Small intestine (tissue), 7 donors: ENCODE measurements at regions not wholly inside any gene's neighbourhood (a gene's known extent, or its start where the extent isn't known, plus 50 kb on each side); places are given as distances from the start of the nearest gene placed in this dataset.

Source experiments
- DNase-seq, 2 donors: peaks; one replicate each; pipeline versions ENCODE4 v3.0.0 to v3.0.0-alpha.2; 2013
- FAIRE-seq: peaks from 2 replicates; lab custom pipeline; 2012; peaks lifted over from hg19 to GRCh38; lab: Jason Lieb, UNC
- H3K27ac ChIP-seq, 3 donors: one replicate each; pipeline ENCODE4 v1.5.1; 2013; ENCODE audit warnings: low read length in 2 of 3, mild to moderate bottlenecking in 2 of 3, control low read depth in 1 of 3, inconsistent platforms in 1 of 3, low read depth in 1 of 3, moderate library complexity in 1 of 3
- H3K27me3 ChIP-seq, 3 donors: one replicate each; pipeline ENCODE4 v1.6.1; 2013; ENCODE audit warnings: low read length in 3 of 3, inconsistent platforms in 1 of 3; ENCODE audit not compliant: control insufficient read depth in 3 of 3, insufficient read depth in 3 of 3
- H3K36me3 ChIP-seq, 3 donors: one replicate each; pipeline ENCODE4 v1.6.1; 2013; ENCODE audit warnings: low read length in 3 of 3, inconsistent platforms in 1 of 3, low read depth in 1 of 3, mild to moderate bottlenecking in 1 of 3, moderate library complexity in 1 of 3; ENCODE audit not compliant: control insufficient read depth in 3 of 3, insufficient read depth in 2 of 3
- H3K4me1 ChIP-seq, 3 donors: one replicate each; pipeline ENCODE4 v1.6.1; 2013; ENCODE audit warnings: low read length in 2 of 3, inconsistent platforms in 1 of 3, low read depth in 1 of 3, mild to moderate bottlenecking in 1 of 3, moderate library complexity in 1 of 3; ENCODE audit not compliant: control insufficient read depth in 3 of 3, insufficient read depth in 2 of 3
- H3K4me3 ChIP-seq, 3 donors: one replicate each; pipeline ENCODE4 v1.5.1; 2013; ENCODE audit warnings: low read length in 3 of 3, control low read depth in 1 of 3, inconsistent platforms in 1 of 3, low read depth in 1 of 3, mild to moderate bottlenecking in 1 of 3, moderate library complexity in 1 of 3
- H3K9me3 ChIP-seq, 2 donors: one replicate each; pipeline ENCODE4 v1.6.1; 2013; ENCODE audit warnings: low read depth in 1 of 2, low read length in 1 of 2; ENCODE audit not compliant: control insufficient read depth in 2 of 2, insufficient read depth in 1 of 2
- WGBS, 3 donors: extraction: QIAGEN DNeasy Blood & Tissue Kit; methylation state at CpG; one replicate each; pipeline ENCODE4 v1.1.7; 2013; 5-methylcytosine and 5-hydroxymethylcytosine counted together
- donor health status: healthy with polysubstance abuse.
- donor health status: control.
- donor health status: control.
- donor health status: Bipolar disorder and iron deficiency.
- donor health status: healthy.

DNA sequence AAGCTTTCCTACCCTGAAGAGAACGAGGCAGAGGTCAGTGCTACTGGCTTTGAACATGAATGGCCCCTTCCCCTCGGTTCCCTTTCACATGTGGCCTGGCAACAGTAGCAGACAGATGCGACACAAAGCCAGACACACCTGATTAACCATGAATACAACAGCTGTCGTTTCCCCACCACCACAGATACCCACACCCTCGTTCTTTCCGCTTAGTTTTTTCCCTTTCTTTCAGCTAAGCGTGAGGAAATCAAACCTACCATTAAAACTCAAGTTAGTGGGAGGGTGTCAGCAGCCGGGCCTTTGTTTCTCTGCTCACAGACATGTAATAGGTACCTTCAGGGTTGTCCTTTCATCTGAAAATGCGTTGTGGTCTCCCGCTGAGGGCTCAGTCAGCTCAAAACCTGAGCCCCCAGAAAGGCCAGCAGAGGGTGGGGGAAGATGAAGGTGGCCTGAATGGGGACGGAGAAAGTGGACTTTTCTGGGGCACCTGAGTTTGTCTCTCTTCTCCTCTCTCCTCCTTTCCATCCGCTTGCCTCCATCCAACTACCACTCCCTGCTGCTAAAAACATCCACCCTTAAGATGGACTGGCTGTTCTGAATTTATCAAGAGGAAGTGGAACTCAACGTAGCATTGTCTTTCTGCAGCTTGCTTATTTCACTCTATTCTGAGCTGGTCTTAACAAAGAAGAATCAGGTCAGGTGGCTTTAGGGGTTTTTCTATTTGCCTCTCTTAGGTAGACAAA lies 516.6 kb upstream of the JARID2 start:
- WGBS, 3 donors = 76 to 82% (median 81%) methylated on average over 13 of the region's 13 CpGs

DNA sequence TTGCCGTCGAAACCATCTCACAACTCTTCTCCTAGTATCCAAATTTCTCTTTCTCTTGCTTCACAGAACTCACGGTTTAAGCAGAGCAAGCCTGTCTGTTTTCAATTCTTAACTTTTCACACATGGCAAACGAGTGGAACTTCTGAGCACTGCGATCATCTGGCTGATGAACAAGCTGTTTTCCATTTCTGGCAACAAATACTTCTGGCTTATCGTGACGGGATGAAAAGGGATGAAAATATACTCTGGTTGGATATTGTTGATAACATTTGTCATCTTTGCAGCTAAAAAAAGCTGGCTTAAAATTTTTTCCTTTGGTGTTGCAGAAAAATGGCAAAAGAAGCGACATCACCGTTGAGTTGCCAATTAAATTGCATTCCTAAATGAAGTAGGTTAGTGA lies 515.2 kb upstream of the JARID2 start:
- Histone ChIP-seq H3K36me3 (no peaks in the 10 kb centered on the region), H3K27ac (no peak overlapping the region), H3K9me3 (no peaks in the 10 kb centered on the region), H3K27me3 (no peaks in the 10 kb centered on the region), H3K4me3 (no peak overlapping the region), H3K4me1 (no peaks in the 10 kb centered on the region)
- no peak for DNase-seq
- FAIRE-seq = no peak
- WGBS, 3 donors = 79 to 94% (median 86%) methylated on average over 9 of the region's 9 CpGs

More for the DNA sequence above, 516.6 kb upstream of the JARID2 start:
- H3K4me3 ChIP-seq = no peak overlapping the region
- H3K4me1 ChIP-seq = no peaks in the 10 kb centered on the region
- no peaks in the 10 kb centered on the region for H3K9me3 ChIP-seq
- no peaks in the 10 kb centered on the region for H3K27me3 ChIP-seq
- FAIRE-seq = no peak
- no peaks in the 10 kb centered on the region for H3K36me3 ChIP-seq
- H3K27ac ChIP-seq = peak overlapping the region in 1 of 3 donors; percentile 49
- no peak for DNase-seq

DNA sequence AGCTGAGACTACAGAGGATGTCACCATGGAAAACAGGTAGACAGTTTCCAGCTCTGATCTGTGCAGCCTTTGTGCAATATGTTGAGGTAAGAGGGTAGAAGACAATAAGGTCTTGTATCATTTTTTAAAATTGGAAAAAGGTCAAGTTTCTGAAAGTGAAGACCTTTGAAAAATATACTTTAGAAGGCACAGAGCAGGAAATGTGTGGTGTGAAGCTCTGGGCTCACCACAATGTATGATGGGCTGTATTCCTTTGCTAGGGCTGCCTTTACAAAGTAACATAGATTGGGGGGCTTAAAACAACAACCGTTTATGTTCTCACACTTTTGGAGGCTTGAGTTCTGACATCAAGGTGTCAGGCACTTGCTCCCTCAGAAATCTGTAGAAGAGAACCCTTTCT lies 514.3 kb upstream of the JARID2 start:
- no peaks in the 10 kb centered on the region for H3K36me3 ChIP-seq
- 31 to 73% (median 73%) methylated on average over 1 of the region's 1 CpG for WGBS, 3 donors
- H3K9me3 ChIP-seq = no peaks in the 10 kb centered on the region
- no peaks in the 10 kb centered on the region for H3K27me3 ChIP-seq
- DNase-seq (no peak), FAIRE-seq (no peak)
- no peak overlapping the region for H3K27ac ChIP-seq
- no peak overlapping the region for H3K4me3 ChIP-seq
- no peaks in the 10 kb centered on the region for H3K4me1 ChIP-seq

DNA sequence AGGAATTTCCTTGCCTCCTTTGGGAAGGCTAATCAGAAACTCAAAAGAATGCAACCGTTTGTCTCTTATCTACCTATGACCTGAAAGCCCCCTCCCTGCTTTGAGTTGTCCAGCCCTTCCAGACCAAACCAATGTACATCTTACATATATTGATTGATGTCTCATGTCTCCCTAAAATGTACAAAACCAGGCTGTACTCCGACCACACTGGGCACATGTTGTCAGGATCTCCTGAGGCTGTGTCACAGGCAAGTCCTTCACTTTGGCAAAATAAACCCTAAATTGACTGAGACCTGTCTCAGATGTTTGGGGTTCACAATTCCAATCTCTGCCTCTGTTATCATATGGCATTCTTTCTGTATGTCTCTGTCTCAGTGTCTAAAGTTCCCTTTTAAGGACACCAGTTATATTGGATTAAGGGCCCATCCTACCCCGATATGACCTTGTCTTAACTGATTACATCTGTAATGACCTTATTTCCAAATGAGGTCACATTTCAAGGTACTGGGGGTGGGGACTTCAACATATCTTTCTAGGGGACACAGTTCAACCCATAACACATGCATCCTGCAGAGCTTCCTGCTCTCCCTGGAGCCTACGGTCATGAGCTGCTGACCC lies 513.5 kb upstream of the JARID2 start:
- WGBS, 3 donors = 47 to 60% (median 51%) methylated on average over 4 of the region's 4 CpGs
- no peaks in the 10 kb centered on the region for H3K4me1 ChIP-seq
- FAIRE-seq = no peak
- H3K36me3 ChIP-seq = no peaks in the 10 kb centered on the region
- no peak overlapping the region for H3K4me3 ChIP-seq
- no peaks in the 10 kb centered on the region for H3K9me3 ChIP-seq
- H3K27ac ChIP-seq = peak overlapping the region in 1 of 3 donors; percentile 52
- peak in 1 of 2 donors; percentile 23 for DNase-seq
- no peaks in the 10 kb centered on the region for H3K27me3 ChIP-seq

DNA sequence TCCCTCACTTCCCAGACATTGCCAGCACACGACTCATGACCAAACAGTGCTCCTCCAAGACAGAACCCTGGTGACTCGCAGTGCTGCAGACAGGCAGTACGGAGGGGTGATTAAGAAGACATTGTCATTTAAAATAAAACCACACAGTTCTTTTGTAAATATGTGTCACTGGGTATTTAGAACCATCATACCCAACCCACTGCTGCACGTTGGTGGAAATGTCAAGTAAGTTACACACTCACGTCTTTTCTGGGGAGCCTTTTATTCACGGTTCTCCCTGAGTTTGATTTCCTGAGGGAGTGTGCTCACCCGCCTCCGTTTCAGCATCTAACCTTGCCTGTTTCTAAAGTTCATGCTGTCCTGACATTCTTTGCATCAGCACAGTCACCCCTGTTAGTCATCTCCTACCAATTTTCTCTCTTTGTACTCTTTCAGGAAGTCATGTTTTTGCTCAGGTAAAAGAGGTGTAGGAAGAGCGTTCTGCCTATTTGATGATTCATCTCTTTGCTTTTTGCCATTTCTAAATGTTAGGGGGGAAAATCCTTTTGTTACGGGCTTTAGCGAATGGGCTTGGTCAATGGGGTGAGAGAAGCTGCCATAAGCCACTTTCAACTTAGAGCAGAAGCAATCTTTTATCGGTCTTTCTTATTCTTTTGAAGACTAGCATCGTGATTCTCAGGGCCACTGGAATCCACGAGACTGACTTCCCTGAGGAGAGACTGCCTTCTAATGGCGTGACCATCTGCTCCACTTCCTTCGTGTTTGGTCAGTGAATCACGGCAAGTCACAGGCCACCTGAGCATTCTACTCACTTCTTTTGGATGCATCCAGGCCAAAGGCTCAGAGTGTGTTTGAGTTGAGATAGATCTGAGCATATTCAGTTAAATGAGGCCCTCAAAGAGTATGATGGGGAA lies 512.8 kb upstream of the JARID2 start:
- H3K9me3 ChIP-seq = no peaks in the 10 kb centered on the region
- no peak for DNase-seq
- H3K27ac ChIP-seq = peak overlapping the region in 1 of 3 donors; percentile 52
- no peaks in the 10 kb centered on the region for H3K4me1 ChIP-seq
- FAIRE-seq = no peak
- no peak overlapping the region for H3K4me3 ChIP-seq
- H3K27me3 ChIP-seq = no peaks in the 10 kb centered on the region
- WGBS, 3 donors = 73 to 83% (median 73%) methylated on average over 17 of the region's 17 CpGs
- H3K36me3 ChIP-seq = no peaks in the 10 kb centered on the region

DNA sequence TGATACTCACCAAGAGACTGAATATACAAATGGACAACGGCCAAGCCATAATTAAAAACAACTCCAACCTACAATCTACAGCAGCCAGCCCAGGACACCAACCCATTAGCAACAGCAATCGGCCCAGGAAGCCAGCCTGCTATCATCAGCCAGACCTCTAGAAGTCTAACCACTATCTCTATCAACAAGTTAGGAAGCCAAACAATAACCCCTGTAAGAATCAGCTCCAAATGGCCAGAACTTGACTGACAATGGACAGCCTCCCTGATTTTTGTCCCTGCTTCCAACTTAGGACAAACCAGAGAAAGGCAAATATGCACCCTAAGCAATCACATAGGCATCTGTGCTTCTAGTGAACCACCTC lies 511.8 kb upstream of the JARID2 start:
- 90 to 95% (median 92%) methylated on average over 2 of the region's 2 CpGs for WGBS, 3 donors
- DNase-seq = no peak
- H3K9me3 ChIP-seq = no peaks in the 10 kb centered on the region
- no peaks in the 10 kb centered on the region for H3K4me1 ChIP-seq
- no peaks in the 10 kb centered on the region for H3K36me3 ChIP-seq
- no peaks in the 10 kb centered on the region for H3K27me3 ChIP-seq
- peak overlapping the region in 1 of 3 donors; percentile 68 for H3K27ac ChIP-seq
- no peak overlapping the region for H3K4me3 ChIP-seq
- no peak for FAIRE-seq

DNA sequence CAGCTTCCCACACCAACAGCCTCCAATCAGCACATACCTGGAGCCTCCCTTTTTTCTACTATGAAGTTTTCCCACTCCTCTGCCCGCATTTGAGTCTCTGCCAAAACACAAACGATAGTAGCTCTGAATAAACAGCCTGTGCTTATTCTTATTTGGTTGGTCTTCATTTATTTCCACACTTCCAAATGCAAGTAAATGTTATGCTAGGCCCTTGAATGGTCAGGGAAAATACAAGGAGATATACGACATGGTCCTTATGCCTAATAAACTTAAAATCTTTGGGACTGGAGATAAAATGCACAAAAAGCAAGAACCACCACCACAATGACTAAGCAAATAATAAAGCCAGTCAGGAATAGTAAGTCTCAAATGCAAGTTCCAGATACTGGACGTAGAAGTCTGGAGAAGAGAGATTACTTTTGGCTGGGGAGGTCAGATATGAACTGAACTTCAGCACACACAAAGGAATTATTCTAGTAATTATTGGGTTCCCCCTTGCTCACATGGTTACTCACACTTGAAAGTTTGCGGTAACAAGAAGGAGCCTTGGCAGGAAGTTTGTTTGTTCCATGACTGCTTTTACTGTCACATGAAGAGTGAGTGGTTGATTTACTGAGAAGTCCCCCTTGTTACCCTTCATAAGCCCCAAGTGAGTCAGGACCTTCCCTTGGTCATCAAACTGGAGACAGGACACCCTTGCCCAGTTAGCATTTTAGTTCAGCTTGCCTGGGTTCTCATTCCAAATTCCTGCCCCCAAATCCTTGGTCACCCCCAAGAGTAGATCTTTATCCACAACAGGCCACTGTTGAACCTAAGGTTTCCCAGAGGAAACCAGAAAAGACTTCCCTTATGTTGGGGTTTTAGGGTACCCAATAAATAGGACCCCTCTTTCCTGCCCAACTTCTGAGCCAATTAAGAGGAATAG lies 511.2 kb upstream of the JARID2 start:
- FAIRE-seq (no peak), DNase-seq (peak in 1 of 2 donors; percentile 37)
- Histone ChIP-seq H3K27me3 (no peaks in the 10 kb centered on the region), H3K27ac (peak overlapping the region in 1 of 3 donors; percentile 68), H3K4me3 (no peak overlapping the region), H3K4me1 (no peaks in the 10 kb centered on the region), H3K9me3 (no peaks in the 10 kb centered on the region), H3K36me3 (no peaks in the 10 kb centered on the region)
- 59 to 81% (median 68%) methylated on average over 5 of the region's 5 CpGs for WGBS, 3 donors
